ENCODE measurements at regions not wholly inside any gene's neighbourhood (a gene's known extent, or its start where the extent isn't known, plus 50 kb on each side); places are given as distances from the start of the nearest gene placed in this dataset.

- no peaks in the 10 kb centered on the region for H3K36me3 ChIP-seq (replicated peaks in 1 of 2; ENCODE audit: control insufficient read depth in 2 of 2, insufficient read depth in 2 of 2, low read length in 2 of 2)
- peaks cover 0 to 2% (median 0%) of the 10 kb centered on the region in 3 experiments for H3K27me3 ChIP-seq (ENCODE audit: control insufficient read depth in 3 of 3, insufficient read depth in 3 of 3, low read depth in 1 of 3, low read length in 3 of 3)
- H3K27ac ChIP-seq (replicated peaks; ENCODE audit: low read length), result no peak overlapping the region
- H2BK15ac ChIP-seq (ENCODE audit: low read length), result no peak overlapping the region
- no peak overlapping the region for H3K23ac ChIP-seq (ENCODE audit: low read depth, low read length, poor library complexity)
- H3K4me3 ChIP-seq (ENCODE audit: low read length in 2 of 2), result no peak overlapping the region
- H4K91ac ChIP-seq (ENCODE audit: low read depth, low read length, poor library complexity), result no peak overlapping the region
- H3K18ac ChIP-seq (ENCODE audit: low read length), result no peak overlapping the region
- no peak overlapping the region for H3K4ac ChIP-seq (ENCODE audit: low read length)
- no peak overlapping the region for H3K9ac ChIP-seq (ENCODE audit: low read depth, low read length, poor library complexity)
- H2BK12ac ChIP-seq (ENCODE audit: low read length), result no peak overlapping the region
- H4K8ac ChIP-seq (ENCODE audit: low read depth, low read length), result no peak overlapping the region
- no peak overlapping the region for H2BK120ac ChIP-seq (ENCODE audit: low read depth, low read length)
- H2BK5ac ChIP-seq (ENCODE audit: low read length), result no peak overlapping the region
- no peak overlapping the region for H2AFZ ChIP-seq (ENCODE audit: low read length)
- H2AK5ac ChIP-seq (ENCODE audit: low read depth, low read length), result no peak overlapping the region
- no peak overlapping the region for H3K4me2 ChIP-seq (ENCODE audit: insufficient read depth, low read length, poor library complexity, severe bottlenecking)
- peaks cover 0 to 3% of the 10 kb centered on the region in 2 donors for H3K9me3 ChIP-seq (replicated peaks in 1 of 2; ENCODE audit: control insufficient read depth in 2 of 2, insufficient read depth in 1 of 2, low read depth in 1 of 2, low read length in 2 of 2)
- no peaks in the 10 kb centered on the region for H3K4me1 ChIP-seq (ENCODE audit: control insufficient read depth in 2 of 2, insufficient read depth in 1 of 2, low read depth in 1 of 2, low read length in 2 of 2)
- H3K14ac ChIP-seq (ENCODE audit: low read length), result no peak overlapping the region
- no peak for DNase-seq (ENCODE audit: low spot score)
- H3K79me1 ChIP-seq (ENCODE audit: low read depth, low read length), result no peaks in the 10 kb centered on the region
Measured at GRCh38 chr7:49433794-49434193, 339.6 kb upstream of the VWC2 start.

GRCh38 chr7:49434846-49435245 is 338.6 kb upstream of the VWC2 start:
- no peak overlapping the region for H3K4me3 ChIP-seq (ENCODE audit: low read length in 2 of 2)
- H2AK5ac ChIP-seq (ENCODE audit: low read depth, low read length), result no peak overlapping the region
- no peak for DNase-seq (ENCODE audit: low spot score)
- H3K14ac ChIP-seq (ENCODE audit: low read length), result no peak overlapping the region
- H2AFZ ChIP-seq (ENCODE audit: low read length), result no peak overlapping the region
- no CpG with 5 or more reads among the region's 1 CpG for WGBS, 2 donors (ENCODE audit: extremely low coverage in 2 of 2, insufficient read length in 2 of 2, insufficient replicate concordance in 1 of 2)
- H3K4me2 ChIP-seq (ENCODE audit: insufficient read depth, low read length, poor library complexity, severe bottlenecking), result no peak overlapping the region
- H3K18ac ChIP-seq (ENCODE audit: low read length), result no peak overlapping the region
- no peaks in the 10 kb centered on the region for H3K36me3 ChIP-seq (replicated peaks in 1 of 2; ENCODE audit: control insufficient read depth in 2 of 2, insufficient read depth in 2 of 2, low read length in 2 of 2)
- no peak overlapping the region for H3K4ac ChIP-seq (ENCODE audit: low read length)
- no peaks in the 10 kb centered on the region for H3K79me1 ChIP-seq (ENCODE audit: low read depth, low read length)
- H3K9me3 ChIP-seq (replicated peaks in 1 of 2; ENCODE audit: control insufficient read depth in 2 of 2, insufficient read depth in 1 of 2, low read depth in 1 of 2, low read length in 2 of 2), result peaks cover 0 to 3% of the 10 kb centered on the region in 2 donors
- no peak overlapping the region for H4K91ac ChIP-seq (ENCODE audit: low read depth, low read length, poor library complexity)
- no peak overlapping the region for H2BK5ac ChIP-seq (ENCODE audit: low read length)
- peaks cover 0 to 2% (median 0%) of the 10 kb centered on the region in 3 experiments for H3K27me3 ChIP-seq (ENCODE audit: control insufficient read depth in 3 of 3, insufficient read depth in 3 of 3, low read depth in 1 of 3, low read length in 3 of 3)
- H2BK15ac ChIP-seq (ENCODE audit: low read length), result no peak overlapping the region
- H3K27ac ChIP-seq (replicated peaks; ENCODE audit: low read length), result no peak overlapping the region
- H3K9ac ChIP-seq (ENCODE audit: low read depth, low read length, poor library complexity), result no peak overlapping the region
- H3K4me1 ChIP-seq (ENCODE audit: control insufficient read depth in 2 of 2, insufficient read depth in 1 of 2, low read depth in 1 of 2, low read length in 2 of 2), result no peaks in the 10 kb centered on the region
- no peak overlapping the region for H3K23ac ChIP-seq (ENCODE audit: low read depth, low read length, poor library complexity)
- no peak overlapping the region for H2BK120ac ChIP-seq (ENCODE audit: low read depth, low read length)
- no peak overlapping the region for H2BK12ac ChIP-seq (ENCODE audit: low read length)
- H4K8ac ChIP-seq (ENCODE audit: low read depth, low read length), result no peak overlapping the region

GRCh38 chr7:49438281-49438680 is 335.2 kb upstream of the VWC2 start:
- H2BK120ac ChIP-seq (ENCODE audit: low read depth, low read length), result no peak overlapping the region
- H3K4ac ChIP-seq (ENCODE audit: low read length), result no peak overlapping the region
- H3K23ac ChIP-seq (ENCODE audit: low read depth, low read length, poor library complexity), result no peak overlapping the region
- no peak overlapping the region for H3K14ac ChIP-seq (ENCODE audit: low read length)
- no peaks in the 10 kb centered on the region for H3K4me1 ChIP-seq (ENCODE audit: control insufficient read depth in 2 of 2, insufficient read depth in 1 of 2, low read depth in 1 of 2, low read length in 2 of 2)
- H3K36me3 ChIP-seq (replicated peaks in 1 of 2; ENCODE audit: control insufficient read depth in 2 of 2, insufficient read depth in 2 of 2, low read length in 2 of 2), result no peaks in the 10 kb centered on the region
- WGBS, 2 donors (ENCODE audit: extremely low coverage in 2 of 2, insufficient read length in 2 of 2, insufficient replicate concordance in 1 of 2), result 100% methylated on average over 3 to 4 of the region's 4 CpGs
- no peak overlapping the region for H3K4me3 ChIP-seq (ENCODE audit: low read length in 2 of 2)
- no peak overlapping the region for H2BK5ac ChIP-seq (ENCODE audit: low read length)
- H2AFZ ChIP-seq (ENCODE audit: low read length), result no peak overlapping the region
- no peaks in the 10 kb centered on the region for H3K79me1 ChIP-seq (ENCODE audit: low read depth, low read length)
- no peak overlapping the region for H4K91ac ChIP-seq (ENCODE audit: low read depth, low read length, poor library complexity)
- no peak overlapping the region for H2AK5ac ChIP-seq (ENCODE audit: low read depth, low read length)
- H3K4me2 ChIP-seq (ENCODE audit: insufficient read depth, low read length, poor library complexity, severe bottlenecking), result no peak overlapping the region
- no peak overlapping the region for H2BK15ac ChIP-seq (ENCODE audit: low read length)
- H4K8ac ChIP-seq (ENCODE audit: low read depth, low read length), result no peak overlapping the region
- no peak overlapping the region for H2BK12ac ChIP-seq (ENCODE audit: low read length)
- peaks cover 0 to 3% of the 10 kb centered on the region in 2 donors for H3K9me3 ChIP-seq (replicated peaks in 1 of 2; ENCODE audit: control insufficient read depth in 2 of 2, insufficient read depth in 1 of 2, low read depth in 1 of 2, low read length in 2 of 2)
- no peak overlapping the region for H3K18ac ChIP-seq (ENCODE audit: low read length)
- no peak for DNase-seq (ENCODE audit: low spot score)
- H3K27me3 ChIP-seq (ENCODE audit: control insufficient read depth in 3 of 3, insufficient read depth in 3 of 3, low read depth in 1 of 3, low read length in 3 of 3), result peaks cover 0 to 2% (median 0%) of the 10 kb centered on the region in 3 experiments
- H3K27ac ChIP-seq (replicated peaks; ENCODE audit: low read length), result no peak overlapping the region
- no peak overlapping the region for H3K9ac ChIP-seq (ENCODE audit: low read depth, low read length, poor library complexity)

GRCh38 chr7:49443515-49443914 is 329.9 kb upstream of the VWC2 start:
- H2BK12ac ChIP-seq (ENCODE audit: low read length), result no peak overlapping the region
- no peaks in the 10 kb centered on the region for H3K27me3 ChIP-seq (ENCODE audit: control insufficient read depth in 3 of 3, insufficient read depth in 3 of 3, low read depth in 1 of 3, low read length in 3 of 3)
- no peak for DNase-seq (ENCODE audit: low spot score)
- no peak overlapping the region for H2AFZ ChIP-seq (ENCODE audit: low read length)
- H2AK5ac ChIP-seq (ENCODE audit: low read depth, low read length), result no peak overlapping the region
- no peak overlapping the region for H3K4ac ChIP-seq (ENCODE audit: low read length)
- no peak overlapping the region for H3K18ac ChIP-seq (ENCODE audit: low read length)
- H2BK15ac ChIP-seq (ENCODE audit: low read length), result no peak overlapping the region
- H3K9ac ChIP-seq (ENCODE audit: low read depth, low read length, poor library complexity), result no peak overlapping the region
- no peak overlapping the region for H3K14ac ChIP-seq (ENCODE audit: low read length)
- H3K4me1 ChIP-seq (ENCODE audit: control insufficient read depth in 2 of 2, insufficient read depth in 1 of 2, low read depth in 1 of 2, low read length in 2 of 2), result no peaks in the 10 kb centered on the region
- H3K23ac ChIP-seq (ENCODE audit: low read depth, low read length, poor library complexity), result no peak overlapping the region
- no peak overlapping the region for H2BK120ac ChIP-seq (ENCODE audit: low read depth, low read length)
- no CpG with 5 or more reads among the region's 2 CpGs for WGBS, 2 donors (ENCODE audit: extremely low coverage in 2 of 2, insufficient read length in 2 of 2, insufficient replicate concordance in 1 of 2)
- H3K4me3 ChIP-seq (ENCODE audit: low read length in 2 of 2), result no peak overlapping the region
- H3K9me3 ChIP-seq (replicated peaks in 1 of 2; ENCODE audit: control insufficient read depth in 2 of 2, insufficient read depth in 1 of 2, low read depth in 1 of 2, low read length in 2 of 2), result peaks cover 0 to 2% of the 10 kb centered on the region in 2 donors
- no peaks in the 10 kb centered on the region for H3K79me1 ChIP-seq (ENCODE audit: low read depth, low read length)
- H3K4me2 ChIP-seq (ENCODE audit: insufficient read depth, low read length, poor library complexity, severe bottlenecking), result no peak overlapping the region
- H4K8ac ChIP-seq (ENCODE audit: low read depth, low read length), result no peak overlapping the region
- H3K27ac ChIP-seq (replicated peaks; ENCODE audit: low read length), result no peak overlapping the region
- no peak overlapping the region for H4K91ac ChIP-seq (ENCODE audit: low read depth, low read length, poor library complexity)
- H3K36me3 ChIP-seq (replicated peaks in 1 of 2; ENCODE audit: control insufficient read depth in 2 of 2, insufficient read depth in 2 of 2, low read length in 2 of 2), result no peaks in the 10 kb centered on the region
- H2BK5ac ChIP-seq (ENCODE audit: low read length), result no peak overlapping the region

Measured in neuronal stem cell (in vitro differentiated cells).